Fibroblast of villous mesenchyme (primary cell): ENCODE measurements at regions not wholly inside any gene's neighbourhood (a gene's known extent, or its start where the extent isn't known, plus 50 kb on each side); places are given as distances from the start of the nearest gene placed in this dataset.

ENCODE experiments used
- DNase-seq: peaks from one replicate; pipeline ENCODE4 v3.0.0-alpha.2; 2010; ENCODE audit warnings: low read depth
- H3K4me3 ChIP-seq: 2 replicates; pipeline ENCODE4 v1.5.1; 2011; ENCODE audit warnings: low read depth, mild to moderate bottlenecking, low read length
- CTCF ChIP-seq: IDR thresholded peaks from 2 replicates; pipeline ENCODE4 v1.5.1; 2012; ENCODE audit warnings: low read depth, mild to moderate bottlenecking, low read length; ENCODE audit not compliant: insufficient read depth

GRCh38 chr14:99039331-99040041 lies 232.5 kb downstream of the BCL11B start:
- no peak for TF ChIP-seq CTCF
- no peak for DNase-seq
- H3K4me3 ChIP-seq = no peak overlapping the region

- TF ChIP-seq CTCF = no peak
- DNase-seq = no peak
- H3K4me3 ChIP-seq = no peak overlapping the region
Observed at GRCh38 chr14:99040052-99040451, 231.9 kb downstream of the BCL11B start.

- no peak overlapping the region for H3K4me3 ChIP-seq
- no peak for DNase-seq
- no peak for TF ChIP-seq CTCF
Observed at GRCh38 chr14:99040711-99041110, 231.3 kb downstream of the BCL11B start.

- TF ChIP-seq CTCF = no peak
- no peak for DNase-seq
- H3K4me3 ChIP-seq = no peak overlapping the region
Observed at GRCh38 chr14:99041141-99041819, 230.7 kb downstream of the BCL11B start.

GRCh38 chr14:99041820-99042174 lies 230.2 kb downstream of the BCL11B start:
- no peak for DNase-seq
- no peak for TF ChIP-seq CTCF
- no peak overlapping the region for H3K4me3 ChIP-seq

GRCh38 chr14:99042381-99043266 lies 229.4 kb downstream of the BCL11B start:
- no peak for TF ChIP-seq CTCF
- H3K4me3 ChIP-seq = no peak overlapping the region
- DNase-seq = no peak
